SIG-M5 treated with dmso at 0.1 percent for 504 hours (cell line): ENCODE measurements at regions not wholly inside any gene's neighbourhood (a gene's known extent, or its start where the extent isn't known, plus 50 kb on each side); places are given as distances from the start of the nearest gene placed in this dataset.

Experiments
- DNase-seq: peaks from one replicate; lab custom pipeline; 2025; ENCODE audit not compliant: unreplicated experiment; lab: John Stamatoyannopoulos, UW

GRCh38 chr2:15733867-15734673, 142.4 kb downstream of the DDX1 start:
- no peak for DNase-seq

GRCh38 chr2:15734674-15735483, 143.2 kb downstream of the DDX1 start:
- DNase-seq, result no peak

GRCh38 chr2:15735484-15736326, 144.0 kb downstream of the DDX1 start:
- DNase-seq, result no peak

- no peak for DNase-seq
These were observed 144.9 kb downstream of the DDX1 start for GRCh38 chr2:15736396-15737180.

- no peak for DNase-seq
These were observed 145.9 kb downstream of the DDX1 start for GRCh38 chr2:15737314-15738224.

GRCh38 chr2:15738225-15738546, 146.5 kb downstream of the DDX1 start:
- DNase-seq, result no peak

GRCh38 chr2:15738943-15739342, 147.3 kb downstream of the DDX1 start:
- no peak for DNase-seq

- DNase-seq, result no peak
These were observed 153.2 kb downstream of the DDX1 start for GRCh38 chr2:15744820-15745219.

GRCh38 chr2:15745350-15745749, 153.7 kb downstream of the DDX1 start:
- no peak for DNase-seq

GRCh38 chr2:15745907-15746702, 154.4 kb downstream of the DDX1 start:
- DNase-seq, result no peak

- DNase-seq, result no peak
These were observed 155.3 kb downstream of the DDX1 start for GRCh38 chr2:15746703-15747550.

GRCh38 chr2:15747603-15748471, 156.2 kb downstream of the DDX1 start:
- no peak for DNase-seq

GRCh38 chr2:15748736-15749323, 157.2 kb downstream of the DDX1 start:
- DNase-seq, result no peak

GRCh38 chr2:15749460-15750432, 158.1 kb downstream of the DDX1 start:
- DNase-seq, result no peak

- no peak for DNase-seq
These were observed 158.8 kb downstream of the DDX1 start for GRCh38 chr2:15750433-15750814.
